ENCODE measurements at regions not wholly inside any gene's neighbourhood (a gene's known extent, or its start where the extent isn't known, plus 50 kb on each side); places are given as distances from the start of the nearest gene placed in this dataset.

GRCh38 chr12:67820694-67821093 is 168.6 kb upstream of the IFNG-AS1 start:
- Histone ChIP-seq H3K27me3 (no peaks in the 10 kb centered on the region), H3K4me1 (no peaks in the 10 kb centered on the region), H3K27ac (no peak overlapping the region), H3K36me3 (no peaks in the 10 kb centered on the region), H3K4me3 (no peak overlapping the region), H3K9me3 (peaks cover 0 to 19% of the 10 kb centered on the region in 2 donors)
- no peak for TF ChIP-seq CTCF (IDR thresholded peaks at IDR 0.05)
- intact Hi-C loops (cut with DNase I), result no loop called here
- no peak for DNase-seq
- ATAC-seq, result no peak

GRCh38 chr12:67822826-67823225 is 166.4 kb upstream of the IFNG-AS1 start:
- no peaks in the 10 kb centered on the region for H3K27me3 ChIP-seq
- H3K9me3 ChIP-seq, result no peaks in the 10 kb centered on the region
- TF ChIP-seq CTCF (IDR thresholded peaks at IDR 0.05), result no peak
- H3K4me1 ChIP-seq, result no peaks in the 10 kb centered on the region
- no peak overlapping the region for H3K27ac ChIP-seq
- H3K36me3 ChIP-seq, result no peaks in the 10 kb centered on the region
- DNase-seq (no peak), ATAC-seq (no peak)
- H3K4me3 ChIP-seq, result no peak overlapping the region
- intact Hi-C loops (cut with DNase I), result no loop called here

DNA sequence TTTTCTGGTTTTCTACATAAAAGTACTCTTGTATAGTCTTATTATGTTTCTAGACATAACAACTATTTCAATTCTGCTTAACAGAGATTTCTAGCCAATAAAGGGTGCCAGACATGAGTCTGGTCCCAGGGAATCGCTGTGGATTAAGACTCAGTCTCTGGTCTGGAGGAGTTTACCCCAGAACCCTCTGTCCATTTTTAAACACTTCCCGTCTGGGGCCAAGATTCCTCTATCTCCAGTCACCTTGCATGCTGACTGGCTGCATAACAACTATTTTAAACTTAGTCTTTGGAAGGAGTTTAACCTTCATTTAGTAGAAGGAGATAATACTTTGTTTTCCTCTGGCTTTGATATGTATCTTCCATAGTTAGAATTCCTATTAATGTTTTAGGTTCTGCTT is 163.1 kb upstream of the IFNG-AS1 start:
- H3K4me1 ChIP-seq, result no peaks in the 10 kb centered on the region
- H3K27ac ChIP-seq, result no peak overlapping the region
- no peaks in the 10 kb centered on the region for H3K9me3 ChIP-seq
- H3K27me3 ChIP-seq, result no peaks in the 10 kb centered on the region
- H3K4me3 ChIP-seq, result no peak overlapping the region
- no peaks in the 10 kb centered on the region for H3K36me3 ChIP-seq
- intact Hi-C loops (cut with DNase I), result no loop called here
- DNase-seq (no peak), ATAC-seq (no peak)
- no peak for TF ChIP-seq CTCF (IDR thresholded peaks at IDR 0.05)

- H3K36me3 ChIP-seq, result no peaks in the 10 kb centered on the region
- no peaks in the 10 kb centered on the region for H3K27me3 ChIP-seq
- TF ChIP-seq CTCF (IDR thresholded peaks at IDR 0.05), result no peak
- no peak overlapping the region for H3K4me3 ChIP-seq
- ATAC-seq (no peak), DNase-seq (peak in 1 of 4 donors; percentile 6)
- H3K9me3 ChIP-seq, result no peaks in the 10 kb centered on the region
- intact Hi-C loops (cut with DNase I), result no loop called here
- H3K27ac ChIP-seq, result peak overlapping the region; percentile 35 to 76
- no peaks in the 10 kb centered on the region for H3K4me1 ChIP-seq
These were observed 162.1 kb upstream of the IFNG-AS1 start for GRCh38 chr12:67826946-67827720.

- no peaks in the 10 kb centered on the region for H3K27me3 ChIP-seq
- peak overlapping the region; percentile 35 to 76 for H3K27ac ChIP-seq
- no peaks in the 10 kb centered on the region for H3K9me3 ChIP-seq
- no peaks in the 10 kb centered on the region for H3K4me1 ChIP-seq
- peak in 2 of 4 donors; percentile 10 to 11 for DNase-seq
- H3K4me3 ChIP-seq, result no peak overlapping the region
- intact Hi-C loops (cut with DNase I), result no loop called here
- H3K36me3 ChIP-seq, result no peaks in the 10 kb centered on the region
- no peak for TF ChIP-seq CTCF (IDR thresholded peaks at IDR 0.05)
- ATAC-seq, result peak; percentile 93
These were observed 161.3 kb upstream of the IFNG-AS1 start for GRCh38 chr12:67827820-67828383.

Measured in left lung (tissue), 4 donors.